H4 (cell line): ENCODE measurements at regions not wholly inside any gene's neighbourhood (a gene's known extent, or its start where the extent isn't known, plus 50 kb on each side); places are given as distances from the start of the nearest gene placed in this dataset.

Experiments
- DNase-seq: peaks from one replicate; pipeline ENCODE4 v3.0.0-alpha.2; 2015; ENCODE audit warnings: low spot score

- no peak for DNase-seq
Observed at GRCh38 chr18:64620971-64621560, 472.2 kb upstream of the LINC00305 start.

- DNase-seq, result no peak
Observed at GRCh38 chr18:64618390-64618789, 469.5 kb upstream of the LINC00305 start.

- DNase-seq, result no peak
Observed at GRCh38 chr18:64615021-64615420, 466.1 kb upstream of the LINC00305 start.

GRCh38 chr18:64614446-64614845 is 465.6 kb upstream of the LINC00305 start:
- no peak for DNase-seq

- DNase-seq, result no peak
Observed at GRCh38 chr18:64592246-64592645, 443.4 kb upstream of the LINC00305 start.

- no peak for DNase-seq
Observed at GRCh38 chr18:64589000-64589399, 440.1 kb upstream of the LINC00305 start.

GRCh38 chr18:64566456-64566855 is 417.6 kb upstream of the LINC00305 start:
- DNase-seq, result no peak

- no peak for DNase-seq
Observed at GRCh38 chr18:64562651-64563050, 413.8 kb upstream of the LINC00305 start.

GRCh38 chr18:64546451-64546850 is 397.6 kb upstream of the LINC00305 start:
- no peak for DNase-seq

- no peak for DNase-seq
Observed at GRCh38 chr18:64539847-64540246, 391.0 kb upstream of the LINC00305 start.

GRCh38 chr18:64528646-64529045 is 379.8 kb upstream of the LINC00305 start:
- no peak for DNase-seq

GRCh38 chr18:64519201-64519600 is 370.3 kb upstream of the LINC00305 start:
- DNase-seq, result no peak

GRCh38 chr18:64518191-64518590 is 369.3 kb upstream of the LINC00305 start:
- DNase-seq, result no peak

- no peak for DNase-seq
Observed at GRCh38 chr18:64513401-64513800, 364.5 kb upstream of the LINC00305 start.

- DNase-seq, result no peak
Observed at GRCh38 chr18:64490207-64490606, 341.3 kb upstream of the LINC00305 start.

GRCh38 chr18:64488698-64489097 is 339.8 kb upstream of the LINC00305 start:
- DNase-seq, result no peak

- no peak for DNase-seq
Observed at GRCh38 chr18:64474773-64475172, 325.9 kb upstream of the LINC00305 start.

GRCh38 chr18:64474255-64474654 is 325.4 kb upstream of the LINC00305 start:
- DNase-seq, result no peak

GRCh38 chr18:64449434-64449833 is 300.5 kb upstream of the LINC00305 start:
- DNase-seq, result no peak

- no peak for DNase-seq
Observed at GRCh38 chr18:64444819-64445218, 295.9 kb upstream of the LINC00305 start.

GRCh38 chr18:64438178-64438577 is 289.3 kb upstream of the LINC00305 start:
- no peak for DNase-seq

- DNase-seq, result no peak
Observed at GRCh38 chr18:64436111-64436510, 287.2 kb upstream of the LINC00305 start.

- no peak for DNase-seq
Observed at GRCh38 chr18:64419156-64419555, 270.3 kb upstream of the LINC00305 start.

GRCh38 chr18:64416990-64417389 is 268.1 kb upstream of the LINC00305 start:
- no peak for DNase-seq
